HG02884 (cell line): ENCODE measurements at regions not wholly inside any gene's neighbourhood (a gene's known extent, or its start where the extent isn't known, plus 50 kb on each side); places are given as distances from the start of the nearest gene placed in this dataset.
"Not testable (repeated sequence)": the region's sequence is repeated elsewhere in the genome, so short reads cannot be mapped to it uniquely, and the experiment has no call there.

Experiments used
- ATAC-seq: cut with Tn5 transposase; IDR thresholded peaks from one replicate; pipeline ENCODE4 v1.9.1; 2021; ENCODE audit warnings: mild to moderate bottlenecking, moderate library complexity; ENCODE audit not compliant: unreplicated experiment

DNA sequence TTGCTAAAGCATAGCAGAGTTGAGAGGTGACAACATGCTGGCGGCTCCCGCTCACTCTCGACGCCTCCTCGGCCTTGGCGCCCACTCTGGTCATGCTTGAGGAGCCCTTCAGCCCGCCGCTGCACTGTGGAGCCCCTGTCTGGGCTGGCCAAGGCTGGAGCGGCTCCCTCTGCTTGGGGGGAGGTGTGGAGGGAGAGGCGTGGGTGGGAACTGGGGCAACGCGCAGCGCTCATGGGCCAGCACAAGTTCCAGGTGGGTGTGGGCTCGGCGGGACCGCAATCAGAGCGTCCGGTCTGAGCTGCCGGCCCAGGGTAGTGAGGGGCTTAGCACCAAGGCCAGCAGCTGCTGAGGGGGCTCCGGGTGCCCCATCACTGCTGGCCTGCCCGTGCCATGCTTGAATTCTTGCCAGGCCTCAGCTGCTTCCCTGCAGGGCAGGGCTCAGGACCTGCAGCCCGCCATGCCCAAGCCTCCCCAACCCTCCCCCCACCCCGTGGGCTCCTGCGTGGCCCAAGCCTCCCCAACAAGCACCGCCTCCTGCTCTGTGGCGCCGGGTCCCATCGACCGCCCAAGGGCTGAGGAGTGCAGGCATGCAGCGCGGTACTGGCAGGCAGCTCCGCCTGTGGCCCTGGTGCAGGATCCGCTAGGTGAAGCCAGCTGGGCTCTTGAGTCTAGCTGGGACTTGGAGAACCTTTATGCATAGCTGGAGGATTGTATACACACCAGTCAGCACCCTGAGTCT lies 2052.8 kb upstream of the CELF4 start:
- no peak for ATAC-seq

DNA sequence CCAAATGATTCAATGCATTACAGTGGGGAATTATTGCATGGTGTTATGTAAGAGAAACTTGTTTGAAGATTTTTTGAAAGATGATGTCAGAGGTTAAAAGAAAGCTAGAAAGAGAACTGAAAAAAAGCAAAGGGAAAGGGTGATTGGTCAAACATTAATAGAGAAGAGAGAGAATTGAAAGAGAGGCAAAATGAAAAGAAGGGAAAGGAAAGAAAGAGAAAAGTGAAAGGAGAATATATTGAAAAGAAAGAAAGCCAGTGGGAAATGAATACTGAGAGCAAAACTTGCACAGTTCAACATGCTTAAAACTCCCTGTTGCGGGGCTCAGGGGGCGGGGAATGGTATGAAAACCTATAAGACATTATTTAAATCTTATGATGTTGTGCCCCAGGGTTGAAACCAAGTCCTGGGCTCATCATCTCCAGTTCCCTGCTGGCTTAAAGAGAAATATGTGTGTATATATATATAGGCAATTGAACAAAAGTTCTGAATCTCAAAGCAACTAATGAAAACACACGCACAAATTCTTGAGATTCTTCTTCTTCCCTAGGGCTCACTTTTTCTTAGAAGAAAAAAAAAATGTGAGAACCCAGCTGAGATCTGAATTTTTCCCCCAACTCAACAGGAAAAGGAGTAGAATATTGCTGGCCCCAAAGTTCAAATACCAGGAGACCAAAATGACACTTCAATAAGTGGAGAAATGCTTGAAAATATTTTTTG lies 2045.9 kb upstream of the CELF4 start:
- no peak for ATAC-seq

DNA sequence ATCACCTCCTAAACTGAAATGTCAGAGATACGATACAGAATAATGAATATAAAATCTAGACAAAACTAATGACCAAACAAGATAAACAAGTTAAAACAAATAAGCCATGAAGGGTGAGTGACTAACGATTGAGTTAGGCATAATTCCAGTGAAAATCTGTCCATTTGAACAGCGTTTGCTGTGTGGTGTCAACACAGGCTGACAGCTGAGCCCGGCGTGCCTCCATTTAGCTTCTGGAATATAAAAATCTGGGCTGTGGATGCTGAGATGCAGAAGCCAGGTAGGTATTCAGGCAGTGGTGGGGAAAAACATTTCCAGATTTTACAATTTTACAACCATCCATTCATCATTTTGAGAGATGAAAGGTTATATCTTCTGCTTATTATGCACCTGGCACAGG lies 2041.4 kb upstream of the CELF4 start:
- no peak for ATAC-seq

DNA sequence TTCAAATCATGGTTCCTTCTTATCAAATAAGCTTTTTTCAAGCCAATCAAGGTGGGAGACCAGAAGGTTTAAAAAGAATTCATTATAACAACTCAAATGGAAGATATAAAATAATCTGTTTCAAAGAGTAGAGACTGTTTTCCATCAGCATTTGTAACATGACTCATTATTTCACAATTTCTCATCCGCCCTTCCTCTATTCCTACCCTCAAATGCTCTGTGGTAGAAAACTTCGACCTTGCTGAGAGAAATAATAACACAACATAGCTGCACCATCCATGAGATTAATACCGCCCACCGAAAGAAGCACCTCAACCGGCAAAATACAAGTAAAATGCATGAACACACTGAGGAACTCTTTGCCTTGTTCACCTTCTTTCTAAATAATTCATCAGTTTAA lies 2039.2 kb upstream of the CELF4 start:
- ATAC-seq = no peak

DNA sequence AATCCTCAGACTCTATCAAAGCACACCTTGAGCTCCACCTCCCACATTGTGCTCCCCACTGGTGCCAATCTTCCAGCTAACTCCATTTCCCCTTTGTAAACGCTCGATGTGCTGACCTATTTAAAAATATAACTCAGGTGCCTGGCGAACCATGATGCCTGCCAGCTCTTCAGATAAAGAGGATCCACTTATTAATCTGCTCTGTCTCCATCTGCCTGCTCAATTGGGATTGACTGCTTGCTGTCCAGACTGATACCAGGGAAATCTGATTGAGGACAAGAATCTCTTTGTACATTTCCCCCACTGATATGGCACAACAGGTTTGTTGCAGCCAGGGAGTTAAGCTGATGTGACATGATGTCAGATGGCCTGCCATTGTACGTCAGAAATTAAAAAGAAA lies 2036.5 kb upstream of the CELF4 start:
- ATAC-seq = no peak

DNA sequence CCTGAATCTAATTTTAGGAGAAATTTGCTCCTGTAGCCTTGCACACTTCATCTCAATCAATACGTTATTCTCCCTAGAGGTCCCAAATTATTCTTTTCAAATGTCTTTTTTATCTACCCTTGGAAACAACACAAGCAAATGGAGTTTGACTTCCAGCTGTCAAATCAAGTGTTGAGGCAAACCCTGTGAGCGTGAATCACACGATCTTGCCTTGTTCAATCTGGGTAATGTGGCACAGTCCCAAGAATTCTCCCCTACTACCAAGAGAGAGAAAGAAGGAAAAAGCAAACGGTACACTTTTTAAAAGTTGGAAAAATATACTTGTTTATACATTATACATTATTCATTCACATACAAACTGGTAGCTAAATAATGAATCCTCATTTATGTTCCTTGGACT lies 2035.3 kb upstream of the CELF4 start:
- ATAC-seq = no peak

DNA sequence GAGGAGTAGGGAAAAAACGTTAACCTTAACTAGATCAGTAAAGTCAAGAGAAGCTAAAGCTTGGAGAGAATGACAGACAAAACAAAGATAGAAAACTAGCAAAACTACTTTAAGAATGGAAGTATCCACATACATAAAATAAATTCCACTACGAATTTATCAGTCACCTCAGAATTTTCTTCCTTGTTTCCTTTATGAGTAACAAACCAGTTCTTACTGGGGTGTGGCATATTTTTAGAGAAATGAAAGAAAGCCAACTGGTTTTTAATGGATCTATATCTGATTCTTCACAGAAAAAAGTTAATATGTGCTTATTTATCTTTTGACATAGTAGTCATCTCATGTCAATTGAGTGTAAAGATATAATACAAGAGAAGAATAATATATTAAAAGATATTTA lies 2033.7 kb upstream of the CELF4 start:
- ATAC-seq = no peak

DNA sequence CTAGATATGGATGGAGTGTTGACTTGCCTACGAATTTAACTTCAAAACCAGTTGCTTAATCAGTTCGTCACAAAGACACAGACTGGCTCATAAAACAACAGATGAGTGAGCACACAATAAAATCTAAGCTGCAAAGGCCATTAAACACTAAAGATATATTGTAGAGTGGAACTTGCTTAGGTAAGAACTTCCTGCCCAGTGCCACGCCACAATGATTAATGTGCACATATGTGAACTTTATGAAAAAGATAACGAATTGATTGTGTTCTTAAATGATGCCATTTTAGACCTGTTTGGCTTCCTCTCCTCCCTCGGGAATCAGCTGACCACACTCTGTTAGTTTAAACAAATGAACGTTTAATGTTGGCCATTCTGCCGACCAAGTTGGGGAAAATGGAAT lies 2031.3 kb upstream of the CELF4 start:
- ATAC-seq = no peak

DNA sequence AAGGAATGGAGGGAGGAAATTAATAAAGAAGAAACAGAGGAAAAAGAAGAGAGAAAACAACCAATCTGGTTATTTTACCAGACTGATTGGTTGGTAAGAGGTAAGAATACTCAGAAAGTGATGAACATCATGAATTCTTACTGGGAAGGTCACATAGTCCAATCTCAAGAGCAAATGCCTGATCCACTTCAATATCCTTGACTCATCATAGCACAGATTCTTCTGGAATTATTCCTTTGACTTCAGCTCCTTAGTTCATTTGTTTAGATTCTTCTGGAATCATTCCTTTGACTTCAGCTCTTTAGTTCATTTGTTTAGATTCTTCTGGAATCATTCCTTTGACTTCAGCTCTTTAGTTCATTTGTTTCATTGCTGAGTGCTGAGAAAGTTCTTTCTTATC lies 2030.6 kb upstream of the CELF4 start:
- no peak for ATAC-seq

DNA sequence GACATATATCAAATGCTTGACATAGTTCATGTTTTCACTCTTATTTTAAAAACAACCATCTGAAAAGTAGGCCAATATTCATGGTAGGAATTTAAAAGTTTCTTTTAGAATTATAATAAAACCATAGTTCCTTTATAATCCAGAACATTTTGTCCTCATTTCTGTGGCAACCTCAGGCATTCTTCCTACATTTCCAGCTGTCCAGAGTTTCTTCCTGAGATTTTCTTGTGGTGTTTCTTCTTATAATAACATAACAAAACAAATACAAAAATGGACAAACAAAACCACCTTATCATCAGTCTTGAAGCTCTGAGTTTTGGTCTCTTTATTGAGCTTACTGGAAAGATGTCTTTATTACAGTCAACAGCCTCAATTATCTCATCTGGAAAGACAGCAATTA lies 2028.6 kb upstream of the CELF4 start:
- ATAC-seq = no peak

DNA sequence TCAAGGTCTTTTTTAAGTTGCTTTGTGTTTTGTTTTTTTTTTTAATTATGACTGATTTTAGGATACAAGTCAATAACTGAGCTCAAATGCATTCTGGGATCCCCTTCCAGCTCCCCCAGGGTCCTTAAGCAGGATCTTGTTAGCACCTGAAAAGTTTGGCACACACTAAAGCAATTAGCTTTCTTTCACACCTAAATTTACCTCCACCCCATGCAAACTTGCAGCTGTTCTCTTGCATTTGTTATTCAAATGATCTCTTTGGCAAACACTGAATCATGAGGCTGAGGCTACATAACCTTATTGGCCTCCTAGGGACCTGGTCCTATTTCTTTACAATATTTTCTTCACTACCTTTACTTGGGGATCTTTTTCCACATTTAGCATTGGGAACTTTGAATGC lies 2026.1 kb upstream of the CELF4 start:
- ATAC-seq = no peak

DNA sequence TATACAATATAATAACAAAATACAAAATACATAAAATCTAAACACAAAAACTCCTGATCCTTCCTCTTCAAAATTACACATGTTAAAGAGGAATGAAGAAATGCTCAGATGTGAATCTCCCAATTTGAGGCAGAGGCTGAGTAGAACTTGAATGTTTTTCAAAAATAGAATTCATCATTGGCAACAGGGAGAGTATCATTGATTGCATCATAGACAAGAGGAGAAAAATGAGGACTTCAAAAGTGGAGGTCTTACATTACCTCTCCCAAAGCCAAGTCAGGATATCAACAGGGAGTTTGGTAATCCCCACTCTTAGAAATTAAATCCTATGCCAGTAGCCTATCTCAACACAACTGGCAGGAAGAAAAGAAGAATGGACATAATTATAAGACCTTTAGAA lies 2023.9 kb upstream of the CELF4 start:
- ATAC-seq = no peak

DNA sequence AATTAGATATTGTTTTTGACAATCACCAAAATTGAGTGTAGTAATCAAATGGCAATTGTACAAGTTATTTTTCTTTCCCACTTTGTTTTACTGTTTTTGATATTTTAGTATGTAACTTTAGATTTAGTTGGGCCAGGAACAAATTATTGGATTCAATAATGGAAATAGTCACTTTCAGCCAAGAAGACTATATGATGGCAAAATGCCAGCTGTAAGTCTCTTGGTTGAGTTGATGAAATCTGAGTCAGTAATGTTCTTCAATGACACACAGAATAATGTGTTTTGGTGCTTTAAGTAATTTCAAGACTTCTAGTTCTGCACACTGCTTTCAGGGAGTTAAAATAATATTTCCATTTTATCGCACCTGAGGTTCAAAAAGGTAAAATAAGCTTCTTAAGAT lies 2022.0 kb upstream of the CELF4 start:
- no peak for ATAC-seq

DNA sequence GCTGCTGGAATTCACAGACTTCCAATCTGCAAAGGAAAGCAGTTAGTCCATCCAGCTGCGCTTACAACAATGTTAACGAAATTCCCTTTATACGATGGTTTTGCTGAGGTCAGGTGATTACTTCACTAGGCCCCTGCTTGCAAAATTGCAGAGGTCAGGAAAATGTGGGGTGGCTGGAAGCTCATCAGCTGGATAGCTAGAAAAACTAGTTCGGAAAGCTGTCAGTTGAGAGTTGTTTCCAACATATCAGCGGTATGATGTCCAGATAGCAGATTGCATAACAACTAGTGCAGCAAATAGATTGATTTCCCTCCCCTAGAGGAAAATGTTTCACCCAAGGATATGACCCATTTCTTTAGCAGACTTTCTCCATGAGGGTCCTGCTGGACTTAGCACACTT lies 2021.1 kb upstream of the CELF4 start:
- no peak for ATAC-seq

DNA sequence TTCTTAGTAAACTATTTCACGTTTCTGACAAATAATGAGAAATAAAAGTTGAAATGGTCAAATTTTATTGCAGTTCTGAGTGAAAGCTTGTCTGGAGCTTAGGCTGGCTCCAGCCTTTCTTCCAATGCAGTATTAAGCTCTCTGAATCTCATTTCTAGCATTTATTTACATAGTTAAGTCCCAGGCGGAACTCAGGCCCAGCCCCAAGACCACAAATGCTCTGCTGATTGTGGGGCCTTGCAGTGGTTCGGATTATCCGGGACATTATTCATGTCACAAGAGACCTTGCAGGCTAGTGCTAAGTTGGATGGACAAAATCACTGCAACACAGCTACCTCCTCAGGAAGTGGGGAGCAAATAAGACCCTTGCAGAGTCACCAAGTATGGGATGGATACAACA lies 2009.3 kb upstream of the CELF4 start:
- ATAC-seq = no peak

DNA sequence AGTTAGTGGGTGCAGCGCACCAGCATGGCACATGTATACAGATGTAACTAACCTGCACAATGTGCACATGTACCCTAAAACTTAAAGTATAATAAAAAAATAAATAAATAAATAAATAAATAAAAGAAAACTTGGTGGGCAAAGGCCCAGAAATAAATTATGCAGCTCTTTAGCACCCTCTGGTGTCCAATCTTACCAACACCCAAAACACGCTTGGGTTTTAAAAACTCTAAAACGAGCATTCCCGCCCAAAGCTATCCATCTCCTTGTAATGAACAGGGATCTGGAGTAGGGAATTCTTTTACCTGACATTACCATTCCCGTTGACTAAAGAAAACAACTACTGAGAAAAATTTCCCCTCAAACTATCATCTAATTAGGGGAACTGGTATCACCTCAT lies 2005.9 kb upstream of the CELF4 start:
- no peak for ATAC-seq

DNA sequence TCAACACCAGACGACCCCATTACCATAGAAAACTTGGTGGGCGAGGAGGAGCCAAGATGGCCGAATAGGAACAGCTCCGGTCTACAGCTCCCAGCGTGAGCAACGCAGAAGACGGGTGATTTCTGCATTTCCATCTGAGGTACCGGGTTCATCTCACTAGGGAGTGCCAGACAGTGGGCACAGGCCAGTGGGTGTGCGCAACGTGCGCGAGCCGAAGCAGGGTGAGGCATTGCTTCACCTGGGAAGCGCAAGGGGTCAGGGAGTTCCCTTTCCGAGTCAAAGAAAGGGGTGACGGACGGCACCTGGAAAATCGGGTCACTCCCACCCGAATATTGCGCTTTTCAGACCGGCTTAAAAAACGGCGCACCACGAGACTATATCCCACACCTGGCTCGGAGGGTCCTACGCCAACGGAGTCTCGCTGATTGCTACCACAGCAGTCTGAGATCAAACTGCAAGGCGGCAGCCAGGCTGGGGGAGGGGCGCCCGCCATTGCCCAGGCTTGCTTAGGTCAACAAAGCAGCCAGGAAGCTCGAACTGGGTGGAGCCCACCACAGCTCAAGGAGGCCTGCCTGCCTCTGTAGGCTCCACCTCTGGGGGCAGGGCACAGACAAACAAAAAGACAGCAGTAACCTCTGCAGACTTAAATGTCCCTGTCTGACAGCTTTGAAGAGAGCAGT lies 2000.1 kb upstream of the CELF4 start:
- not testable (repeated sequence) for ATAC-seq

DNA sequence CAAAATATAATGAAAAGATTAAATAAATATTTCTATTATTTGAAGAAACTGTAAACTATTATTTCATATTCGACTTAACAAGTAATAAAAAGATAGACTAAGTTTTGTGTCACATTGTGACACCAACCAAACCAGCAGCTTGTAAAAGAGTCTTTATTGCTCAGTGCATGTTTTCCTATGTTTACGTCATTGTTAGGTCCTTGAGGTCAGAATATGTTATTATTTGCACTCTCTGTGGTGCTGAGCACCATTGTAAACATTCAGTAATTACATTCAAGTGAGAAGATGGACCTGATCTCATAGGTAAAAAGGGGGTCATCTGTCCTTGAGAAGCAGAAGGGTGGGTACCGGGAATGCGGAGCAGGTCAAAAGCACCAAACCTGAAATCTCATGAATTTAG lies 1999.1 kb upstream of the CELF4 start:
- no peak for ATAC-seq

DNA sequence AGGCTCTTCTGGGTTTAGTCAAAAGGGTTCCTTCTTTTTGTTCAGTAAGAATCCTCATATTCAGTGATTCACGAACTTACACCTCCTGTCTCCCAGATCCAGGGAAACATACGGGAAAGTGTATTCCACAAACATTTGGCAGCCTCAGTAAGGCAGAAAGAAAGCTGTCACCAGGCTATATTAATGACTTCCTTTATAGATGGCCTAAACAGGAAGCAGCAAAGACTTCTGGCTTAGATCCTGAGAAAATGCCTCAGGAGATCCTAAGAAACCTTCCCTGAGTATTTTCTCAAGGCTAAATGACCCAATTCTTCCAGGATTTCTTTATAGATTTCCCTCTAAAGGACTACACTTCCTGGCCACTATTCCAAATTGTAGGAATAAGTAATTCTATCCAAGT lies 1995.5 kb upstream of the CELF4 start:
- ATAC-seq = no peak

DNA sequence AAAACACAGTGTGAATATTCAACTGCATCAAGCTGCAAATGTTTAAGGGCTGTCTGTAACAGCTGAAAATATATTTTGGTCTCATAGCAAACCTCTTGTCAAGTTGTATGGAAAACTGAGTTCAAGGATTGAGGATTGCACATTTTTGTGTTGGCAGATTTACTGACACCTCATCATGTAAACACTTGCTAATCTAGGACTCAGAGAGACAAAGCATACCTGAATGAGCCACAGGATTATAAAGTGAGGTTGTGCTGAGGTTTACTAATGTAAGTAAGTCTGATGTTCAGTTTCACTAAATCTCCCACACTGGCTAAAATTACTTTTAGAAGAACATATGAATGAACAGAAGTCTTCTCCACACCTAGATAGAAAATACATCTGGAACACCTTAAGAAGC lies 1993.1 kb upstream of the CELF4 start:
- no peak for ATAC-seq

DNA sequence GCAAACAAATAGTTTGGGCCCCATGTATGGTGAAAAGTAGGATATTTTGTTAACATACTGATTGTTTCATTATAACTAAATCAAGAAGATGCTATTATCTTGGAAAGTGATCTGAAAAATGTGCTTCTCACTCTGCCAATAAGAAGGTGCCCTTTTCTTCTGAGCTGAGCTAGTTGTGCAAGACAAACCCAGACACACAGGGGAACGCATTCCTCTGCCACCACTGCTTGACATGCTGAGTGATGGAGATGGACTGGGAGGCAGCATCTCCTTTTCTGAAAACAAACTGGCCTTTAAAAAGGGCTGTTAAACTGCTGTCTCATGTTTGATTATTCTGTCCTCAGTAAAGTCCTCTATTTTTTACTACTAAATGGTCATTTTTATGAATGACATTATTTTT lies 1989.9 kb upstream of the CELF4 start:
- no peak for ATAC-seq

DNA sequence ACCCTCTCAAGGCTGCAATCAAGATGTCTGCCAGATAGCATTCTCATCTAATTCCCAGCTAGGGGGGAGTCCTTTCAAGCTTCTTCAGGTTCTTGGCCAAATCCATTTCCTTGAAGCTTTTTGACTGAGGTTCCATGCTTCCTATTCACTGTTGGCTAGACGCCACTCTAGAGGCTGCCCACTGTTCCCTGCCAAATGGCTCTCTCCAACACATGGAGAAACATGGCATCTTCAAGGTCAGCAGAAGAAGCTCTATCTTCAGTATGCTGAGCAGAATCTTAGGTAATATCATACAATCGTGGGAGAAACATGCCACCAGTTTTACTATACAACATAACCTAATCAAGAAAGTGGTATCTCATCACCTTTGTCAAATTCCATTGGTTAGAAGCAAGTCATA lies 1985.1 kb upstream of the CELF4 start:
- ATAC-seq = no peak
